AG04449 (cell line): ENCODE measurements at regions not wholly inside any gene's neighbourhood (a gene's known extent, or its start where the extent isn't known, plus 50 kb on each side); places are given as distances from the start of the nearest gene placed in this dataset.

Source experiments
- CTCF ChIA-PET: fragments of 350-600 bp; formaldehyde crosslinking; extraction: SDS; loops from one replicate; lab custom pipeline; 2021; ENCODE audit warnings: antibody characterized with exemption; lab: Yijun Ruan, JAX
- POLR2A ChIA-PET: fragments of 400-600, 350-600 bp; formaldehyde crosslinking; extraction: SDS; loops from one replicate; lab custom pipeline; 2020; ENCODE audit warnings: antibody characterized with exemption, inconsistent platforms; lab: Yijun Ruan, JAX
- DNase-seq: peaks from one replicate; pipeline ENCODE4 v3.0.0-alpha.2; 2010; ENCODE audit warnings: low read depth, low spot score
- H3K4me3 ChIP-seq: 2 replicates; pipeline ENCODE4 v1.5.1; 2011; ENCODE audit warnings: low read depth, mild to moderate bottlenecking, control low read depth, low read length
- TF ChIP-seq, protein P1 (sequence below): IDR thresholded peaks from one replicate; pipeline ENCODE4 v1.5.1; 2011; ENCODE audit warnings: mild to moderate bottlenecking, moderate library complexity, low read length, control low read depth, inconsistent platforms; ENCODE audit not compliant: insufficient read depth; ENCODE audit errors: missing control alignments

GRCh38 chr2:226337941-226338600 lies 461.5 kb downstream of the IRS1 start:
- CTCF ChIA-PET, result interaction anchor here (0.8 kb wide), 1 partner anchor 11 kb away, joined by 3 read pairs; no protein-coding TSS in a partner anchor
- no peak overlapping the region for H3K4me3 ChIP-seq
- DNase-seq, result no peak
- POLR2A ChIA-PET, result no interaction called here
- TF ChIP-seq, protein P1, sequence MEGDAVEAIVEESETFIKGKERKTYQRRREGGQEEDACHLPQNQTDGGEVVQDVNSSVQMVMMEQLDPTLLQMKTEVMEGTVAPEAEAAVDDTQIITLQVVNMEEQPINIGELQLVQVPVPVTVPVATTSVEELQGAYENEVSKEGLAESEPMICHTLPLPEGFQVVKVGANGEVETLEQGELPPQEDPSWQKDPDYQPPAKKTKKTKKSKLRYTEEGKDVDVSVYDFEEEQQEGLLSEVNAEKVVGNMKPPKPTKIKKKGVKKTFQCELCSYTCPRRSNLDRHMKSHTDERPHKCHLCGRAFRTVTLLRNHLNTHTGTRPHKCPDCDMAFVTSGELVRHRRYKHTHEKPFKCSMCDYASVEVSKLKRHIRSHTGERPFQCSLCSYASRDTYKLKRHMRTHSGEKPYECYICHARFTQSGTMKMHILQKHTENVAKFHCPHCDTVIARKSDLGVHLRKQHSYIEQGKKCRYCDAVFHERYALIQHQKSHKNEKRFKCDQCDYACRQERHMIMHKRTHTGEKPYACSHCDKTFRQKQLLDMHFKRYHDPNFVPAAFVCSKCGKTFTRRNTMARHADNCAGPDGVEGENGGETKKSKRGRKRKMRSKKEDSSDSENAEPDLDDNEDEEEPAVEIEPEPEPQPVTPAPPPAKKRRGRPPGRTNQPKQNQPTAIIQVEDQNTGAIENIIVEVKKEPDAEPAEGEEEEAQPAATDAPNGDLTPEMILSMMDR, result no peak

GRCh38 chr2:226336283-226336682 lies 463.3 kb downstream of the IRS1 start:
- no peak for DNase-seq
- TF ChIP-seq, protein P1, result no peak
- no peak overlapping the region for H3K4me3 ChIP-seq
- ChIA-PET POLR2A (no interaction called here), CTCF (no interaction called here)

DNA sequence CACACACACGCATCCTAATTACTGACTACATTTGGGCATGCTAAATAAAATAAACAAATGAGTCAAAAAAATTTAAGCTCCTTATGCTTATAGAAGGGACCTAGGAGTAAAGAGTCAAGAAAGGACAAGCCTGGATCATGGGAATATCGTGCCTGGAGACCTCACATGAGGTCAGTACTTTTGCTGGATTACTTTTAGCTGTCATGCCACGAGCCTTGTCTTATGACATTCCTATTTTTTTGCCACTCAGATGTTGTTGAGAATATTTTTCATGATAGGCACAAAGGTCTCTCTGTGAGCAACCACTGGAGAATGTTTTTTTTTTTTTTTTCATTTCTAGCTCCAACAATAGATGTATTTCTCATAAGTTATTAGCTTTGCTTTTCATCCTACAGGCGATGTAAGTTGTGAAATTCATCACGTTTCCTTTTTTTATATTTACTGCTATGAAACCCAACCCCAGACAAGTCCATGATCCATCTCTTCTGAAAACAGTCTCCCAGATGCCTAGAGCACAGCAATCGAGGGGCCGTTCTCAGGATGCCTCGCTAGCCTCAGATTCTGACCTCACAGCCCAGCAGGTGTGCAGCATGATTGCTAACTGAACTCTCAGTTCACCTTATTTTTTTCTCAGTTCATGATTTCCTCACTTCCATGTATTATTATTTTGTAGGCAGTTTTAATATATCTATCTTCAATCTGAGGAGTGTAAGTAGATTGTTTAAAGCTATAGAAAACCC lies 464.5 kb downstream of the IRS1 start:
- TF ChIP-seq, protein P1, result no peak
- no peak for DNase-seq
- ChIA-PET POLR2A (no interaction called here), CTCF (interaction anchor here (1.0 kb wide), 1 partner anchor 465 kb away, joined by 3 read pairs; no protein-coding TSS in a partner anchor)
- H3K4me3 ChIP-seq, result no peak overlapping the region

- no peak for DNase-seq
- CTCF ChIA-PET, result no interaction called here
- TF ChIP-seq, protein P1, result no peak
- no peak overlapping the region for H3K4me3 ChIP-seq
- POLR2A ChIA-PET, result no interaction called here
These were observed 466.2 kb downstream of the IRS1 start for GRCh38 chr2:226333388-226333787.

DNA sequence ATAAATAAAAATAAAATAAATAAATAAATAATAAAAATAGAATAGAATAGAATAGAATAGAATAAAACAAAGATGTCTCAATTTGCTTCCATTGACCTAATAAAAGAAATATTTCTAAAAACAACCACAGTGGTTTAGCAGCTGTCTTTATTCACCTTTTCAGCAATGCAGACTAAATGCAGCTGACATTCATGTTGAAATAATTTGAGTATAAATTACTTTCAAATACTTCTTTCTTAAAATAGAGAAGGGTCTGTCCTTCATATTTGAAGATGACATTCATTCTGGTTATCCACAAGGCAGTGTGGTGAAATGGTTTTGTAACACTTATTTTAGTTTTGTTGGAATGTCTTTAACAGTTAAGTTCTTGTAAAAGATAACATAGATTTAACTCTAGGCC lies 469.4 kb downstream of the IRS1 start:
- no peak for DNase-seq
- POLR2A ChIA-PET, result no interaction called here
- H3K4me3 ChIP-seq, result no peak overlapping the region
- TF ChIP-seq, protein P1, result no peak
- CTCF ChIA-PET, result no interaction called here

GRCh38 chr2:226329180-226329579 lies 470.4 kb downstream of the IRS1 start:
- no peak overlapping the region for H3K4me3 ChIP-seq
- TF ChIP-seq, protein P1, result no peak
- ChIA-PET CTCF (interaction anchor here (0.6 kb wide), 1 partner anchor 24 kb away, joined by 3 read pairs; no protein-coding TSS in a partner anchor), POLR2A (no interaction called here)
- DNase-seq, result no peak
